Keratinocyte (primary cell): ENCODE measurements at regions not wholly inside any gene's neighbourhood (a gene's known extent, or its start where the extent isn't known, plus 50 kb on each side); places are given as distances from the start of the nearest gene placed in this dataset.

Source experiments
- DNase-seq: peaks from one replicate; pipeline ENCODE4 v3.0.0-alpha.2; 2011; ENCODE audit warnings: low read depth, missing footprints, low spot score
- FAIRE-seq: peaks from 2 replicates; lab custom pipeline; 2011; peaks lifted over from hg19 to GRCh38; lab: Jason Lieb, UNC
- H2AFZ ChIP-seq: 2 replicates; pipeline ENCODE4 v1.6.0; 2012; ENCODE audit warnings: low read length, control low read depth, inconsistent platforms; ENCODE audit not compliant: control insufficient read depth
- H3K27ac ChIP-seq: 2 replicates; pipeline ENCODE4 v1.5.1; 2011; ENCODE audit warnings: low read length; ENCODE audit not compliant: control insufficient read depth, insufficient read depth
- H3K27me3 ChIP-seq: 3 replicates; pipeline ENCODE4 v1.6.0; 2011; ENCODE audit warnings: low read length; ENCODE audit not compliant: control insufficient read depth, insufficient read depth; ENCODE audit errors: extremely low read depth
- H3K36me3 ChIP-seq, 2 experiments: 2 replicates in 1 of 2; 3 replicates in 1 of 2; pipeline ENCODE4 v1.5.1; 2011; ENCODE audit warnings: low read length in 2 of 2, mild to moderate bottlenecking in 1 of 2; ENCODE audit not compliant: control insufficient read depth in 2 of 2, insufficient read depth in 2 of 2; ENCODE audit errors: extremely low read depth in 1 of 2
- H3K4me1 ChIP-seq: 3 replicates; pipeline ENCODE4 v1.5.1; 2011; ENCODE audit warnings: low read length; ENCODE audit not compliant: control insufficient read depth, insufficient read depth; ENCODE audit errors: extremely low read depth
- H3K4me2 ChIP-seq: 3 replicates; pipeline ENCODE4 v1.6.0; 2011; ENCODE audit warnings: low read depth, low read length; ENCODE audit not compliant: control insufficient read depth, insufficient read depth; ENCODE audit errors: extremely low read depth
- H3K4me3 ChIP-seq, 3 experiments: fragments of 200-600 bp in 1 of 3; sonication (generic) in 1 of 3; 2 replicates in 2 of 3; 3 replicates in 1 of 3; pipeline ENCODE4 v1.5.1; 2011 to 2016; ENCODE audit warnings: low read length in 3 of 3, mild to moderate bottlenecking in 3 of 3, control low read depth in 2 of 3, inconsistent platforms in 1 of 3, low read depth in 1 of 3, mixed read lengths in 1 of 3, mixed run types in 1 of 3, moderate library complexity in 1 of 3; ENCODE audit not compliant: control insufficient read depth in 2 of 3, insufficient read depth in 2 of 3; ENCODE audit errors: extremely low read depth in 1 of 3
- H3K79me2 ChIP-seq: 2 replicates; pipeline ENCODE4 v1.6.0; 2012; ENCODE audit warnings: low read length; ENCODE audit not compliant: control insufficient read depth, insufficient read depth
- H3K9ac ChIP-seq: 3 replicates; pipeline ENCODE4 v1.6.0; 2011; ENCODE audit warnings: low read length; ENCODE audit not compliant: control insufficient read depth, insufficient read depth; ENCODE audit errors: extremely low read depth
- H3K9me1 ChIP-seq: 3 replicates; pipeline ENCODE4 v1.6.0; 2011; ENCODE audit warnings: low read length; ENCODE audit not compliant: control insufficient read depth, insufficient read depth; ENCODE audit errors: extremely low read depth
- H3K9me3 ChIP-seq: 2 replicates; pipeline ENCODE4 v1.5.1; 2012; ENCODE audit warnings: low read depth, low read length; ENCODE audit not compliant: control insufficient read depth
- H4K20me1 ChIP-seq: 3 replicates; pipeline ENCODE4 v1.6.0; 2011; ENCODE audit warnings: low read length; ENCODE audit not compliant: control insufficient read depth, insufficient read depth; ENCODE audit errors: extremely low read depth
- EZH2 ChIP-seq: IDR thresholded peaks from one replicate; pipeline ENCODE4 v1.6.1; 2012; ENCODE audit warnings: inconsistent platforms, mild to moderate bottlenecking, low read length, moderate library complexity
- dilution Hi-C: fragments of 300-500 bp; cut with MboI; formaldehyde crosslinking; loops from one replicate; pipeline ENCODE4 v1.7.0; 2020; ENCODE audit warnings: low sequenced_read_pairs; ENCODE audit not compliant: extremely low pct_ligation_motif_present
- TF ChIP-seq, protein P1 (sequence below), 3 experiments: IDR thresholded peaks in 1 of 3; conservative IDR thresholded peaks in 1 of 3; optimal IDR thresholded peaks in 1 of 3; 2 replicates in 2 of 3; 3 replicates in 1 of 3; pipeline versions ENCODE3 to v1.5.1; 2011; ENCODE audit warnings: low read length in 3 of 3, mild to moderate bottlenecking in 3 of 3, moderate library complexity in 2 of 3, control low read depth in 1 of 3, inconsistent platforms in 1 of 3; ENCODE audit not compliant: insufficient read depth in 2 of 3; ENCODE audit errors: extremely low read depth in 1 of 3

DNA sequence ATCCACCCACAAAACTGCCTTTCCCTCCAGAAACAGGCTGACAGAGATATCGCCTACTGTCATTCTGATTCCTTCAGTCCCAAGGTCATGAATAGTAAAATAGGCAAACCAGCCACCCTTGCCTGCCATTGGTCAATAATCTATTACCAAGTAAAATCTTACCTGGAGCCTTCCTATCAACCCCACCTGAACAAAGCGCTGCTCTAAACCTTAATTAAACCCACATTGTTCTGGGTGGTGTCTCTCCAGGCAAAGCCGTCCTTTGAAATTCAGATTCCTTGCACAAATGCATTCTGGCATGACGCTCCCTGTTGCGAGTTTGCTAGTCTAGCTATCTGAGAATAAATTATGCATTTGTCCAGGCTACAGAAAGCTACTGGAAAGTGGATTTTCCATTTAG lies 291.6 kb upstream of the ECI2 start:
- no peak overlapping the region for H3K4me2 ChIP-seq
- H3K4me1 ChIP-seq, result no peaks in the 10 kb centered on the region
- DNase-seq (no peak), FAIRE-seq (no peak)
- dilution Hi-C loops, result no loop called here
- H3K9me3 ChIP-seq, result peaks cover 4% of the 10 kb centered on the region
- TF ChIP-seq, protein P1, sequence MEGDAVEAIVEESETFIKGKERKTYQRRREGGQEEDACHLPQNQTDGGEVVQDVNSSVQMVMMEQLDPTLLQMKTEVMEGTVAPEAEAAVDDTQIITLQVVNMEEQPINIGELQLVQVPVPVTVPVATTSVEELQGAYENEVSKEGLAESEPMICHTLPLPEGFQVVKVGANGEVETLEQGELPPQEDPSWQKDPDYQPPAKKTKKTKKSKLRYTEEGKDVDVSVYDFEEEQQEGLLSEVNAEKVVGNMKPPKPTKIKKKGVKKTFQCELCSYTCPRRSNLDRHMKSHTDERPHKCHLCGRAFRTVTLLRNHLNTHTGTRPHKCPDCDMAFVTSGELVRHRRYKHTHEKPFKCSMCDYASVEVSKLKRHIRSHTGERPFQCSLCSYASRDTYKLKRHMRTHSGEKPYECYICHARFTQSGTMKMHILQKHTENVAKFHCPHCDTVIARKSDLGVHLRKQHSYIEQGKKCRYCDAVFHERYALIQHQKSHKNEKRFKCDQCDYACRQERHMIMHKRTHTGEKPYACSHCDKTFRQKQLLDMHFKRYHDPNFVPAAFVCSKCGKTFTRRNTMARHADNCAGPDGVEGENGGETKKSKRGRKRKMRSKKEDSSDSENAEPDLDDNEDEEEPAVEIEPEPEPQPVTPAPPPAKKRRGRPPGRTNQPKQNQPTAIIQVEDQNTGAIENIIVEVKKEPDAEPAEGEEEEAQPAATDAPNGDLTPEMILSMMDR (optimal IDR thresholded peaks at IDR 0.05 in 1 of 3, IDR thresholded peaks at IDR 0.05 in 1 of 3, conservative IDR thresholded peaks at IDR 0.05 in 1 of 3; ENCODE audit: extremely low read depth in 1 of 3, insufficient read depth in 2 of 3, low read length in 3 of 3), result no peak
- TF ChIP-seq EZH2, result no peak
- no peak overlapping the region for H2AFZ ChIP-seq
- no peak overlapping the region for H3K9ac ChIP-seq
- no peaks in the 10 kb centered on the region for H3K27me3 ChIP-seq
- H3K4me3 ChIP-seq, result no peak overlapping the region
- H3K36me3 ChIP-seq, result no peaks in the 10 kb centered on the region
- H3K79me2 ChIP-seq, result no peaks in the 10 kb centered on the region
- H3K27ac ChIP-seq, result no peak overlapping the region
- no peaks in the 10 kb centered on the region for H3K9me1 ChIP-seq
- no peaks in the 10 kb centered on the region for H4K20me1 ChIP-seq

DNA sequence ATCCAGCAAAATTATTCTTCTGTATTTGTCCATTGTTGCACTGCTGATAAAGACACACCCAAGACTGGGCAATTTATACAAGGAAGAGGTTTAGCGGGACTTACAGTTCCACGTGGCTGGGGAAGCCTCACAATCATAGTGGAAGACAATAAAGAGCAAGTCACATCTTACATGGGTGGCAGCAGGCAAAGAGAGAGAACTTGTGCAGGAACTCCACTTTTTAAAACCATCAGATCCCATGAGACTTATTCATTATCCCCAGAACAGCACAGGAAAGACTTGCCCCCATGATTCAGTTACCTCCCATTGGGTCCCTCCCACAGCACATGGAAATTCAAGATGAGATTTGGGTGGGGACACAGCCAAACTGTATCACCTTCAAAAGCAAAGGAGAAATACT lies 286.5 kb upstream of the ECI2 start:
- dilution Hi-C loops, result no loop called here

More for the DNA sequence above, 286.5 kb upstream of the ECI2 start:
- H3K79me2 ChIP-seq, result no peaks in the 10 kb centered on the region
- H3K9me3 ChIP-seq, result no peaks in the 10 kb centered on the region
- no peak for DNase-seq
- no peak overlapping the region for H3K27ac ChIP-seq
- H3K9me1 ChIP-seq, result no peaks in the 10 kb centered on the region
- H2AFZ ChIP-seq, result no peak overlapping the region
- no peak overlapping the region for H3K9ac ChIP-seq
- no peaks in the 10 kb centered on the region for H3K36me3 ChIP-seq
- no peak for FAIRE-seq
- no peaks in the 10 kb centered on the region for H4K20me1 ChIP-seq
- TF ChIP-seq EZH2, result no peak
- TF ChIP-seq, protein P1 (optimal IDR thresholded peaks at IDR 0.05 in 1 of 3, IDR thresholded peaks at IDR 0.05 in 1 of 3, conservative IDR thresholded peaks at IDR 0.05 in 1 of 3; ENCODE audit: extremely low read depth in 1 of 3, insufficient read depth in 2 of 3, low read length in 3 of 3), result no peak
- no peak overlapping the region for H3K4me3 ChIP-seq
- H3K4me1 ChIP-seq, result no peaks in the 10 kb centered on the region
- H3K4me2 ChIP-seq, result no peak overlapping the region
- no peaks in the 10 kb centered on the region for H3K27me3 ChIP-seq
